ENCODE measurements at regions not wholly inside any gene's neighbourhood (a gene's known extent, or its start where the extent isn't known, plus 50 kb on each side); places are given as distances from the start of the nearest gene placed in this dataset.

DNA sequence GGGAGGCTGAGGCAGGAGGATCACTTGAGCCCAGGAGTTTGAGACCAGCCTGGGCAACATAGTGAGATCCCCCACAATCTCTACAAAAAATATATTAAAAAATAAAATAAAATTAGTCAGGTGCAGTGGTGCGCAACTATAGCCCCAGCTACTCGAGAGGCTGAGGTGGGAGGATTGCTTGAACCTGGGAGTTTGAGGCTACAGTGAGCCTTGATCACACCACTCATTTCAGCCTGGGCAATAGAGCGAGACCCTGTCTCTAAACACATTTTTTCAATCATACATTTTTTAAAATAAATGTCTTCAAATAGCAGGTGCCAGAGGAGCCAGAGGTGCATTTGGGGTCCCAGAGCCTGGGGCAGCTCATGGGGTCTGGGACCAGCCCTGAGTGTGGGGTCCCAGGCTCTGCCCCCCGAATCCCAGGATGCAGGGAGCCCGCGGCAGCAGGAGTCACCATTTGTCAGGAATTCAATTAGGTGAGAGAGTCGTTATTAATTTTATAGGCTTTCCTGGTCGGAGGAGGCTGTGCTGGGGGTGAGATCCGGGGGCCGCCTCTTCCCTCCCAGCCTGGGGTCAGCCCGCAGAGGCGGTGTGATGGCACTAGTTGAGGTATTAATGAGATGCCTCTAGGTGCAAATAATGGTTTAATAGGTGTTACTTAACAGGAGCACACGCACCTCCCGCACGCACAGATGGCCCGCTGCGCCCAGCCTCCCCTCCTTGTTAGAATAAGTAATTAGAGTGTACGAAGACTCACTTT is 78.3 kb downstream of the MICALL2 start:
- DNase-seq, result no peak

GRCh38 chr7:1382553-1383397 is 76.5 kb downstream of the MICALL2 start:
- DNase-seq, result no peak

DNA sequence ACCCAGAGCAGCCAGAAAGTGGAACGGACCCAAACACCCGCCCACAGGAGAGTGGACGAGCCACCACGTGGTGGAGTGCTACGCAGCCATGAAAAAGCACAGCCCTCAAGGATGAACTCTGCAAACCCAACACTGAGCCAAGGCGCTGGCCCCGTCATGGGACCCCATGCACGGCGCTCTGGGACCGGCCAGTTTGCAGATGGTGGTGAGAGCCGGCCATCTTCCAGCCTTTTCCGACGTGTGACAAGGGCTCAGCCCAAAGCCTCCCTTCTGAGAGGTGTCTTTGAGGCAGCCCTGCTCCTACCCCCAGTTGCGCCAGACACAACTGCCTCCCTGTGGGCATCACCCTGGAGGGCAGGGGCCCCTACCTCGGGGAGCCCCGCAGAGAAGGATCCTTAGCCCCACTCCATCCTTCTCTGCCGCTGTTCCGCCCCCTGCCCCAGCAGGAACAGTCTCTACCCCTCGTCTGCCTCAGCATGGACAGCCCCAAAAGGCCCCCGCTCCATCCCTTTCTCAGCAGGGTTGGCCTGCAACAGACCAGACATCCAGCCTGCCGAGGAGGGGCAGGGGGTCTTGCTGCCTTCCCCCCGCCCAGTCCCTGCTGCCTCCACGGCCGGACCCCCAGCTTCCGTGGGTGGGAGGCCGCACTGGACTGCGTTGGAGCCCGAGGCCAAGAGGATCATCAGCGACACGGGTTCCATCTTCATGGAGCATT is 75.7 kb downstream of the MICALL2 start:
- DNase-seq, result no peak

- no peak for DNase-seq
Observed at GRCh38 chr7:1384113-1384415, 75.2 kb downstream of the MICALL2 start.

Data from NCI-H1105 treated with DMSO at 0.1 percent for 48 hours (cell line).